ENCODE measurements at regions not wholly inside any gene's neighbourhood (a gene's known extent, or its start where the extent isn't known, plus 50 kb on each side); places are given as distances from the start of the nearest gene placed in this dataset.
A peak's percentile ranks its signal among the peaks of the same experiment; 100 is the strongest.

DNA sequence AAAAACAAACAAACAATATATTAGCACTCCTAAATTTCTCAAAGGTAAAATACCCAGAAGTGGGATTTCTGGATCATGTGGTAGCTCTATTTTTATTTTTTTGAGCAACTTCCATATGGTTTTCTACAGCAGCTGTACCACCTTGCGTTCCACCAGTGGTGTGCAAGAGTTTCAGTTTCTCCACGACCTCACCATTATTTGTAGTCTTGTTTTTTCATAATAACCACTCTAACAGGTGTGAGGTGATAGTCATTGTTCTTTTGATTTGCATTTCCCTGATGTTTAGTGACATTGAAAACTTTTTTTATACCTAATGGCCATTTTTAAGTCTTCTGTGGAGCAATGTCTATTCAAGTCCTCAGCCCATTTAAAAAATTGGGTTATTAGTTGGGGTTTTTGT lies 127.3 kb upstream of the SLC38A2 start:
- in situ Hi-C loops (cut with MboI; ENCODE audit: low pct_unique_long_range_greater_than_20kb in 2 of 9, low sequenced_read_pairs in 9 of 9, unreplicated experiment in 9 of 9), result no loop called here
- no peak overlapping the region for H3K4me3 ChIP-seq
- H3K27ac ChIP-seq, result no peak overlapping the region
- no peak for ATAC-seq (replicated peaks in 6 of 8)
- 80 to 100% (median 90%) methylated on average over 1 to 2 of the region's 2 CpGs; no CpG with 5 or more reads in 1 of the 10 experiments for WGBS, 10 experiments
- no peaks in the 10 kb centered on the region for H3K4me1 ChIP-seq (replicated peaks in 1 of 2)

GRCh38 chr12:46499226-46499625 lies 126.7 kb upstream of the SLC38A2 start:
- in situ Hi-C loops (cut with MboI; ENCODE audit: low pct_unique_long_range_greater_than_20kb in 2 of 9, low sequenced_read_pairs in 9 of 9, unreplicated experiment in 9 of 9), result no loop called here
- ATAC-seq (replicated peaks in 6 of 8), result no peak
- WGBS, 10 experiments, result 60 to 100% (median 92%) methylated on average over 1 of the region's 1 CpG; no CpG with 5 or more reads in 4 of the 10 experiments
- H3K4me1 ChIP-seq (replicated peaks in 1 of 2), result no peaks in the 10 kb centered on the region
- no peak overlapping the region for H3K4me3 ChIP-seq
- H3K27ac ChIP-seq, result no peak overlapping the region

DNA sequence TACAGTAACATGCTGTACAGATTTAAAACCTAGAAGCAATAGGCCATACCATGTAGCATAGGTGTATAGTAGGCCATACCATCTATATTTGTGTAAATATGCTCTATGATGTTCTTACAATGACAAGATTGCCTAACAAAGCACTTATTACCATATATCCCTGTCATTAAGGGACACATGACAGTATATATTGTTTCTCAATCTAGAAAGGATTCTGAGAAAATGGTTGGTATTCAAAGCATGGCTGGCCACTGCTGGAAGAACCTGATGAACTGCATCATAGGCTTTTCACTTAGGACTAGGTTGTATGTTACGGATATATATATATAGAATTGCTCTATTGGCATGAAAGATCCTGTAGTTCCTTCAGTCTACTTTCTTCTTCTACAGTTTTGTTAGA lies 125.2 kb upstream of the SLC38A2 start:
- Histone ChIP-seq H3K4me1 (replicated peaks in 1 of 2) (no peaks in the 10 kb centered on the region), H3K27ac (no peak overlapping the region), H3K4me3 (no peak overlapping the region)
- ATAC-seq (replicated peaks in 6 of 8), result no peak
- 86 to 100% (median 100%) methylated on average over 1 of the region's 1 CpG; no CpG with 5 or more reads in 3 of the 10 experiments for WGBS, 10 experiments
- in situ Hi-C loops (cut with MboI; ENCODE audit: low pct_unique_long_range_greater_than_20kb in 2 of 9, low sequenced_read_pairs in 9 of 9, unreplicated experiment in 9 of 9), result no loop called here

DNA sequence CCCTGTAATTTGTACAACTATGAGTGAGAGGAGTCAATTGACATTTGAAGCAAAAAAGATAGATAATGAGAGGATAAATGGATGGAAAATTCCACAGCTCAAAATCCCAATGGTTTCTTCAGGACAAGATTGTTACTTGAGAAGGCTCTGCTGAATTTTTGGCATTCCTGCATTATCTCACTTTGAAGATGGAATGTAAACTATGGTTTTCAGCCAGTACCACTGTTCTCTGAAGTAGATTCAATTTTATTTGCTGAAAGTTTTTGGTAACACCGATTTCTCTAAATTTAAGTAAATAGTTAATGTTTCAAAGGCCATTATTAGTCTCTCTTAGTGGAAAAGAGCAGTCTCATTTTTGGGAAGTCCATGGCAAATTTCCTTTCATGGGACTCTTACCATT lies 121.9 kb upstream of the SLC38A2 start:
- 0 to 30% (median 0%) methylated on average over 1 of the region's 1 CpG; no CpG with 5 or more reads in 3 of the 10 experiments for WGBS, 10 experiments
- in situ Hi-C loops (cut with MboI; ENCODE audit: low pct_unique_long_range_greater_than_20kb in 2 of 9, low sequenced_read_pairs in 9 of 9, unreplicated experiment in 9 of 9), result no loop called here
- H3K4me3 ChIP-seq, result no peak overlapping the region
- H3K27ac ChIP-seq, result no peak overlapping the region
- ATAC-seq (replicated peaks in 6 of 8), result peak in 3 of 8 experiments; percentile 60 to 74 (median 62)
- no peaks in the 10 kb centered on the region for H3K4me1 ChIP-seq (replicated peaks in 1 of 2)

- Histone ChIP-seq H3K27ac (no peak overlapping the region), H3K4me1 (replicated peaks in 1 of 2) (no peaks in the 10 kb centered on the region), H3K4me3 (no peak overlapping the region)
- 0 to 86% (median 52%) methylated on average over 1 to 4 of the region's 4 CpGs; no CpG with 5 or more reads in 4 of the 10 experiments for WGBS, 10 experiments
- in situ Hi-C loops (cut with MboI; ENCODE audit: low pct_unique_long_range_greater_than_20kb in 2 of 9, low sequenced_read_pairs in 9 of 9, unreplicated experiment in 9 of 9), result no loop called here
- ATAC-seq (replicated peaks in 6 of 8), result peak in 3 of 8 experiments; percentile 21 to 89 (median 34)
These were observed 121.2 kb upstream of the SLC38A2 start for GRCh38 chr12:46493834-46494181.

DNA sequence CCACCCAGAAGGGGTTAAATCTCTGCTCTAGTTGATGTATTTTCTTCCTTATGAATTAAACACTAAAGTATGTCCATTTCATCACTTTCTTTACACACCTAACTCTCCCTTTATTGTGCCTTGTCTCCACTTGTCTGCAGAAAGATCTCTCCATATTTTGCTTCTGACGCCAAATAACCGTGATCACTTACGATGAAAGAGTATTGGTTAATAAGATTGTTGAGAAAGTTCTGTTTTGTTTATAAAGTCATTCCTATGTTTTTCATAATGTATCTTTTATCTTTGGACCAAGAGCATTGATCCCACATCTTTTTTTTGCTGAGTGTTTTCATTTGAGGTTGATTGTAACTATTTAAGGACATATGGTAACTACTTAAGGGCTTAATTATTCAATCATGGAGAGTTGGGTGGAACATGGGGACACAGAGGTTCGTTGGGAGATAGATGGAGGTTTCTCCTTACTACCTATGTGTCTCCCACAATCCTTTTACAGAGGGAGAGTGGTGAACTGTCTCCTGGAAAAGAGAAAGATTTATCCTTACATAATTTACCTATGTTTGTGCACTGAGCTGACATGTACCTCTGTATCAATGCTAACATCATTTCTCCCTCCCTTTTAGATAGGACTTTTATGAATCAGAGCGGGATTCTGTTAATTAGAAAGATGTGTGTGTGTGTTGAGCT lies 120.7 kb upstream of the SLC38A2 start:
- 13 to 100% (median 83%) methylated on average over 1 to 5 of the region's 5 CpGs; no CpG with 5 or more reads in 1 of the 10 experiments for WGBS, 10 experiments
- Histone ChIP-seq H3K27ac (no peak overlapping the region), H3K4me3 (no peak overlapping the region), H3K4me1 (replicated peaks in 1 of 2) (no peaks in the 10 kb centered on the region)
- in situ Hi-C loops (cut with MboI; ENCODE audit: low pct_unique_long_range_greater_than_20kb in 2 of 9, low sequenced_read_pairs in 9 of 9, unreplicated experiment in 9 of 9), result no loop called here
- no peak for ATAC-seq (replicated peaks in 6 of 8)

DNA sequence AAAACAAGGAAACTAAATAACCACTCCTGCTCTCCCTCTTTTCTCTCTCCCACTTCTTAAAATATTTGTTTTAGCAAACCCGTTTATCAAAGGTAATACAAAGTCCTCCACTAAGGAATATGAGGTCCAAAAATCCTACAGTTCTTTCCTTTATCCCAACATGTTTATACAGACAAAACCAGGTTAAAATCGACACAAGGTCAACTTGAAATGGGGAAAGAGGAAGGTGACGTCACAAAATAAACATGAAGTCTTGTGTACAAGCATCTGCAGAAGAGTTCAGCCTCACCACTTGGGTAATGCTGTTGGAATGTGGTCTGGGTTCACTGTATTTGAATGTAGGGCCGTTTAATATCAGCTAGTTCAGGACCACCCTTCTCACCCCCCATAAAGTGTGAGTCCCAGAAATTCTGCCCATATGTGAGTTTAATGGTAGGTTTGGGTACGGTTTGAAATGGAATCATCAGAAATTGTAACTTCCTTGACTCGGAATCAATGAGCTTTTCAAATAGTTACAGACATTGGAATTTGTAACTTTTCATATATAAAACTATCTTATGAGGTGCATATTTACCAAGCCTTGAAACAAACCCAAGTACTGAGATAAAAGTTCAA lies 120.0 kb upstream of the SLC38A2 start:
- Histone ChIP-seq H3K4me3 (no peak overlapping the region), H3K27ac (no peak overlapping the region), H3K4me1 (replicated peaks in 1 of 2) (no peaks in the 10 kb centered on the region)
- peak in 1 of 8 experiments; percentile 57 for ATAC-seq (replicated peaks in 6 of 8)
- in situ Hi-C loops (cut with MboI; ENCODE audit: low pct_unique_long_range_greater_than_20kb in 2 of 9, low sequenced_read_pairs in 9 of 9, unreplicated experiment in 9 of 9), result no loop called here
- WGBS, 10 experiments, result 44 to 100% (median 81%) methylated on average over 2 to 6 of the region's 6 CpGs; no CpG with 5 or more reads in 1 of the 10 experiments

GRCh38 chr12:46491548-46491947 lies 119.0 kb upstream of the SLC38A2 start:
- WGBS, 10 experiments, result 83 to 100% (median 100%) methylated on average over 1 of the region's 1 CpG; no CpG with 5 or more reads in 3 of the 10 experiments
- in situ Hi-C loops (cut with MboI; ENCODE audit: low pct_unique_long_range_greater_than_20kb in 2 of 9, low sequenced_read_pairs in 9 of 9, unreplicated experiment in 9 of 9), result no loop called here
- Histone ChIP-seq H3K4me1 (replicated peaks in 1 of 2) (no peaks in the 10 kb centered on the region), H3K27ac (no peak overlapping the region), H3K4me3 (no peak overlapping the region)
- ATAC-seq (replicated peaks in 6 of 8), result no peak

DNA sequence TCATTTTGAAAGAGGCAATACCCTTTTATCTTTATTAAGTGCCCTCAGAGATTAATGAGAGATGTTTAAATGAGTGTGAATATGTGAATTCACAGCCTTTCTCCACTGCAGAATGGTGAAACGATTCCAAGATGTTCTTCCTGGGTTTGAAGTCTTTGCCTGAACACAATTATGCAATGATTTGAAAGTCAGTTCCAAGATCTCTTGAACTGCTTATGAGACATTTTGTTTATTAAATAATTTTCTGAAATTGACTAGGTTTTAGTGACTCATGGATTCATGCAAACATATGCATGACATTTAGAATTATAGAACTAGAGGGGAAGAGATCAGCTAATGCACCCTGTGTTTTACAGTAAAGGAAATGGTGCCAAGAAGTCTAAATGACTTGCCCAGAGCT lies 118.1 kb upstream of the SLC38A2 start:
- in situ Hi-C loops (cut with MboI; ENCODE audit: low pct_unique_long_range_greater_than_20kb in 2 of 9, low sequenced_read_pairs in 9 of 9, unreplicated experiment in 9 of 9), result no loop called here
- H3K4me3 ChIP-seq, result no peak overlapping the region
- 0 to 100% (median 68%) methylated on average over 1 of the region's 1 CpG; no CpG with 5 or more reads in 2 of the 10 experiments for WGBS, 10 experiments
- no peak overlapping the region for H3K27ac ChIP-seq
- no peaks in the 10 kb centered on the region for H3K4me1 ChIP-seq (replicated peaks in 1 of 2)
- peak in 2 of 8 experiments; percentile 25 to 40 for ATAC-seq (replicated peaks in 6 of 8)

GRCh38 chr12:46489951-46490388 lies 117.4 kb upstream of the SLC38A2 start:
- in situ Hi-C loops (cut with MboI; ENCODE audit: low pct_unique_long_range_greater_than_20kb in 2 of 9, low sequenced_read_pairs in 9 of 9, unreplicated experiment in 9 of 9), result no loop called here
- ATAC-seq (replicated peaks in 6 of 8), result peak in 1 of 8 experiments; percentile 38
- H3K27ac ChIP-seq, result no peak overlapping the region

GRCh38 chr12:46487567-46488131 lies 115.1 kb upstream of the SLC38A2 start:
- WGBS, 10 experiments, result 67 to 100% (median 93%) methylated on average over 1 to 7 of the region's 7 CpGs
- H3K27ac ChIP-seq, result no peak overlapping the region
- no peak for ATAC-seq (replicated peaks in 6 of 8)
- H3K4me3 ChIP-seq, result no peak overlapping the region
- in situ Hi-C loops (cut with MboI; ENCODE audit: low pct_unique_long_range_greater_than_20kb in 2 of 9, low sequenced_read_pairs in 9 of 9, unreplicated experiment in 9 of 9), result no loop called here
- peaks cover 0 to 3% of the 10 kb centered on the region in 2 donors for H3K4me1 ChIP-seq (replicated peaks in 1 of 2)

More at GRCh38 chr12:46489951-46490388, 117.4 kb upstream of the SLC38A2 start:
- 28 to 89% (median 60%) methylated on average over 1 to 5 of the region's 5 CpGs; no CpG with 5 or more reads in 3 of the 10 experiments for WGBS, 10 experiments
- H3K4me1 ChIP-seq (replicated peaks in 1 of 2), result no peaks in the 10 kb centered on the region
- no peak overlapping the region for H3K4me3 ChIP-seq

GRCh38 chr12:46486588-46486987 lies 114.0 kb upstream of the SLC38A2 start:
- no peak overlapping the region for H3K4me3 ChIP-seq
- in situ Hi-C loops (cut with MboI; ENCODE audit: low pct_unique_long_range_greater_than_20kb in 2 of 9, low sequenced_read_pairs in 9 of 9, unreplicated experiment in 9 of 9), result no loop called here
- peaks cover 0 to 3% of the 10 kb centered on the region in 2 donors for H3K4me1 ChIP-seq (replicated peaks in 1 of 2)
- ATAC-seq (replicated peaks in 6 of 8), result no peak
- H3K27ac ChIP-seq, result no peak overlapping the region

DNA sequence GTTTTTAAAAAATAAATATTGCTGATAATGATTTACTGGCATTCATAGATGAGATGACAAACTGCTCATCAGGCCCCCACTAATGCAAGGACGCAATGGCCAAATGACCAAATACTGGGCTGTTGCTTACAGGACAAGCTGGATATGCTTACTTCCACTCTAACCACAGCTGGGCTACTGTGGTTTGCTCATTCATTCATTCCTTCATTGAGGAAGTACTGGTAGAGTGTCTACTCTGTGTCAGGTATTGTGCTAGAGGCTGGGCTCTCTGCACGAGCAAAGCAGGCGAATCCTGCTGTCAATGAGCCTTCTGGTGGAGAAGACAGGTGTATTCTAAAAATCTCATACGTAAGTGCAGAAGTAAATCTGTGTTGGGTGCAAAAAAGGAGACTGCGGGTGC lies 113.3 kb upstream of the SLC38A2 start:
- 83 to 100% (median 98%) methylated on average over 1 to 5 of the region's 5 CpGs; no CpG with 5 or more reads in 1 of the 10 experiments for WGBS, 10 experiments
- H3K4me3 ChIP-seq, result no peak overlapping the region
- no peak overlapping the region for H3K27ac ChIP-seq
- ATAC-seq (replicated peaks in 6 of 8), result no peak
- peaks cover 0 to 3% of the 10 kb centered on the region in 2 donors for H3K4me1 ChIP-seq (replicated peaks in 1 of 2)
- in situ Hi-C loops (cut with MboI; ENCODE audit: low pct_unique_long_range_greater_than_20kb in 2 of 9, low sequenced_read_pairs in 9 of 9, unreplicated experiment in 9 of 9), result no loop called here

Data from motor neuron (in vitro differentiated cells).